K562 (cell line): ENCODE measurements at regions not wholly inside any gene's neighbourhood (a gene's known extent, or its start where the extent isn't known, plus 50 kb on each side); places are given as distances from the start of the nearest gene placed in this dataset.

Source experiments
- ATAC-seq: fragments of 200-7000 bp; cut with Tn5 transposase; 3 replicates; pipeline ENCODE4 v1.9.1; 2020; ENCODE audit warnings: moderate library complexity
- BruUV-seq: library from RNA; stranded (reverse); fragments of 400-500 nt; replicated peaks from 2 replicates; lab custom pipeline; 2021; lab: Mats Ljungman, UMichigan
- CTCF ChIA-PET: fragments of 300-600 bp; formaldehyde crosslinking; extraction: SDS; loops from one replicate; lab custom pipeline; 2021; ENCODE audit warnings: low intra/inter-chr PET ratio; lab: Yijun Ruan, JAX
- POLR2A ChIA-PET: fragments of 300-600, 350-650 bp; sonication (Branson Sonifier 250); formaldehyde crosslinking; extraction: SDS; loops from one replicate; lab custom pipeline; 2021; ENCODE audit warnings: antibody characterized with exemption, inconsistent platforms; lab: Yijun Ruan, JAX
- DNase-seq, 4 experiments: peaks; one replicate each; pipeline versions ENCODE4 v3.0.0 to v3.0.0-alpha.2; 2011 to 2018; ENCODE audit warnings: low spot score in 3 of 4, mixed read lengths in 3 of 4; ENCODE audit errors: extremely low read depth in 1 of 4
- FAIRE-seq: peaks from 2 replicates; lab custom pipeline; 2011; peaks lifted over from hg19 to GRCh38; lab: Jason Lieb, UNC
- H2AFZ ChIP-seq: 2 replicates; pipeline ENCODE4 v1.6.0; 2011; ENCODE audit warnings: low read depth, low read length, control low read depth, inconsistent platforms
- H3K27ac ChIP-seq: fragments of 200-600 bp; 3 replicates; pipeline ENCODE4 v1.8.0; 2011; ENCODE audit warnings: low read depth, mild to moderate bottlenecking, control low read depth, inconsistent platforms, low read length, moderate library complexity, mixed read lengths; ENCODE audit errors: extremely low read depth
- H3K27me3 ChIP-seq, 2 experiments: fragments of 300-600 bp in 1 of 2; 2 replicates in 1 of 2; 3 replicates in 1 of 2; pipeline versions ENCODE4 v1.6.0 to v1.8.0; 2011; ENCODE audit warnings: inconsistent platforms in 2 of 2, low read length in 2 of 2, mild to moderate bottlenecking in 1 of 2, mixed read lengths in 1 of 2, moderate library complexity in 1 of 2; ENCODE audit not compliant: control insufficient read depth in 2 of 2, insufficient read depth in 2 of 2
- H3K36me3 ChIP-seq: fragments of 300-600 bp; 3 replicates; pipeline ENCODE4 v1.8.0; 2011; ENCODE audit warnings: mild to moderate bottlenecking, low read length, inconsistent platforms; ENCODE audit not compliant: control insufficient read depth, insufficient read depth
- H3K4me1 ChIP-seq, 2 experiments: fragments of 200-600 bp in 1 of 2; replicated peaks in 1 of 2; 2 replicates in 1 of 2; 3 replicates in 1 of 2; pipeline versions ENCODE4 v1.5.1 to v1.8.0; 2011; ENCODE audit warnings: inconsistent platforms in 2 of 2, low read length in 2 of 2, mild to moderate bottlenecking in 1 of 2, mixed read lengths in 1 of 2, moderate library complexity in 1 of 2; ENCODE audit not compliant: control insufficient read depth in 2 of 2, insufficient read depth in 2 of 2
- H3K4me2 ChIP-seq: 2 replicates; pipeline ENCODE4 v1.6.1; 2011; ENCODE audit warnings: low read length, control low read depth, inconsistent platforms, mixed read lengths; ENCODE audit not compliant: insufficient read depth
- H3K4me3 ChIP-seq: fragments of 200-600 bp; sonication (generic), shearing (Covaris generic); 2 replicates; pipeline ENCODE4 v1.5.1; 2016; ENCODE audit warnings: control low read depth, inconsistent platforms
- H3K79me2 ChIP-seq: fragments of 200-600 bp; 3 replicates; pipeline ENCODE4 v1.8.0; 2011; ENCODE audit warnings: low read length, inconsistent platforms; ENCODE audit not compliant: control insufficient read depth, insufficient read depth
- H3K9ac ChIP-seq, 2 experiments: 2 replicates each; pipeline versions ENCODE4 v1.6.0 to v1.6.1; 2011; ENCODE audit warnings: low read depth in 2 of 2, low read length in 2 of 2, control low read depth in 1 of 2, inconsistent platforms in 1 of 2, mild to moderate bottlenecking in 1 of 2, mixed read lengths in 1 of 2; ENCODE audit not compliant: insufficient read depth in 1 of 2
- H3K9me1 ChIP-seq: one replicate; pipeline ENCODE4 v1.6.0; 2011; ENCODE audit warnings: inconsistent platforms, mild to moderate bottlenecking, low read length, moderate library complexity; ENCODE audit not compliant: control insufficient read depth, insufficient read depth
- H3K9me3 ChIP-seq: replicated peaks from 2 replicates; pipeline ENCODE4 v1.5.1; 2011; ENCODE audit warnings: low read depth, low read length, inconsistent platforms; ENCODE audit not compliant: control insufficient read depth, insufficient read depth
- H4K20me1 ChIP-seq: replicated peaks from 2 replicates; pipeline ENCODE4 v1.6.1; 2011; ENCODE audit warnings: low read length, inconsistent platforms, mixed read lengths; ENCODE audit not compliant: control insufficient read depth, insufficient read depth
- CBFA2T2 ChIP-seq: fragments of 450-650 bp; conservative IDR thresholded peaks from 2 replicates; pipeline ENCODE4 v1.6.1; 2017; ENCODE audit warnings: mild to moderate bottlenecking
- CBFB ChIP-seq: sonication (generic); formaldehyde crosslinking; IDR thresholded peaks from 2 replicates; pipeline ENCODE4 v1.4.0; 2020; ENCODE audit warnings: mild to moderate bottlenecking, missing genetic modification reagents
- DPF2 ChIP-seq: fragments of 450-650 bp; IDR thresholded peaks from 2 replicates; pipeline ENCODE4 v1.6.1; 2016
- E2F8 ChIP-seq: fragments of 450-650 bp; IDR thresholded peaks from 2 replicates; pipeline ENCODE4 v1.7.1; 2018; ENCODE audit warnings: mild to moderate bottlenecking, low read depth; ENCODE audit not compliant: partially characterized antibody
- GABPB2 ChIP-seq: fragments of 250-450 bp; sonication (Bioruptor Pico); conservative IDR thresholded peaks from 2 replicates; pipeline ENCODE4 v1.5.1; 2021; ENCODE audit warnings: mild to moderate bottlenecking
- HLTF ChIP-seq: fragments of 450-650 bp; IDR thresholded peaks from 2 replicates; pipeline ENCODE4 v1.6.1; 2016
- HMGXB4 ChIP-seq: sonication (generic); formaldehyde crosslinking; IDR thresholded peaks from 2 replicates; pipeline ENCODE4 v1.8.1; 2023; ENCODE audit warnings: mild to moderate bottlenecking, missing genetic modification reagents
- KHSRP ChIP-seq: fragments of 450-650 bp; IDR thresholded peaks from 2 replicates; pipeline ENCODE4 v1.6.1; 2017
- PHTF2 ChIP-seq: fragments of 250-450 bp; sonication (Bioruptor Pico); IDR thresholded peaks from 2 replicates; pipeline ENCODE4 v1.5.0; 2021; ENCODE audit warnings: mild to moderate bottlenecking
- SRSF7 ChIP-seq: fragments of 200-400 bp; formaldehyde crosslinking; optimal IDR thresholded peaks from 2 replicates; pipeline ENCODE3; 2017; ENCODE audit warnings: mild to moderate bottlenecking, low read depth, low read length
- TAF7 ChIP-seq: fragments of 450-650 bp; IDR thresholded peaks from 2 replicates; pipeline ENCODE4 v1.6.1; 2016; ENCODE audit warnings: missing genetic modification characterization, missing compliant biosample characterization
- USF2 ChIP-seq: sonication (generic); formaldehyde crosslinking; IDR thresholded peaks from 2 replicates; pipeline ENCODE4 v1.5.0; 2020; ENCODE audit warnings: missing genetic modification reagents
- ZBTB1 ChIP-seq: sonication (generic); formaldehyde crosslinking; IDR thresholded peaks from 2 replicates; pipeline ENCODE4 v1.8.1; 2023; ENCODE audit warnings: missing genetic modification reagents, low read depth, mild to moderate bottlenecking, borderline replicate concordance
- ZC3H8 ChIP-seq: fragments of 450-650 bp; IDR thresholded peaks from 2 replicates; pipeline ENCODE4 v1.6.1; 2017
- ZNF140 ChIP-seq: fragments of 250-450 bp; sonication (Bioruptor Pico); IDR thresholded peaks from 2 replicates; pipeline ENCODE4 v1.8.0; 2021; ENCODE audit warnings: moderate library complexity, mild to moderate bottlenecking, inconsistent platforms
- ZNF174 ChIP-seq: fragments of 250-450 bp; sonication (Bioruptor Pico); IDR thresholded peaks from 2 replicates; pipeline ENCODE4 v1.4.0; 2020; ENCODE audit warnings: mild to moderate bottlenecking
- ZNF785 ChIP-seq: fragments of 250-450 bp; sonication (Bioruptor Pico); IDR thresholded peaks from 2 replicates; pipeline ENCODE4 v1.4.0; 2020; ENCODE audit warnings: mild to moderate bottlenecking
- WGBS: fragments of 100-300 bp; shearing (Covaris generic); methylation state at CpG from one replicate; pipeline ENCODE4 v1.1.6; 2016; ENCODE audit warnings: low coverage, mixed read lengths; ENCODE audit not compliant: insufficient coverage; ENCODE audit errors: missing lambda C conversion rate; 5-methylcytosine and 5-hydroxymethylcytosine counted together
- in situ Hi-C: fragments of 300-500 bp; cut with MboI; formaldehyde crosslinking; loops from 4 replicates; pipeline ENCODE4 v1.15.0; 2018; ENCODE audit warnings: inconsistent platforms, mixed read lengths
- intact Hi-C: fragments of 100-400 bp; cut with micrococcal nuclease; formaldehyde crosslinking; loops from 2 replicates; pipeline ENCODE4 v1.14.2; 2022

- CTCF ChIA-PET: no interaction called here
- Histone ChIP-seq H3K4me3 (no peak overlapping the region), H3K79me2 (no peaks in the 10 kb centered on the region), H3K9me3 (no peaks in the 10 kb centered on the region), H3K27ac (no peak overlapping the region), H3K27me3 (no peaks in the 10 kb centered on the region), H4K20me1 (no peaks in the 10 kb centered on the region), H2AFZ (no peak overlapping the region), H3K9ac (no peak overlapping the region), H3K36me3 (no peaks in the 10 kb centered on the region), H3K9me1 (no peaks in the 10 kb centered on the region), H3K4me1 (no peaks in the 10 kb centered on the region), H3K4me2 (no peak overlapping the region)
- in situ Hi-C loops: no loop called here
- intact Hi-C loops: no loop called here
- TF ChIP-seq DPF2 (no peak), ZC3H8 (no peak), HLTF (no peak), USF2 (CRISPR knock-in tag) (no peak), ZBTB1 (CRISPR knock-in tag) (no peak), ZNF174 (CRISPR knock-in tag) (no peak), PHTF2 (CRISPR knock-in tag) (no peak), GABPB2 (CRISPR knock-in tag) (no peak), TAF7 (no peak), SRSF7 (no peak), CBFA2T2 (no peak), CBFB (CRISPR knock-in tag) (no peak), ZNF140 (CRISPR knock-in tag) (no peak), ZNF785 (no peak), HMGXB4 (CRISPR knock-in tag) (no peak), E2F8 (no peak), KHSRP (no peak)
- BruUV-seq: no TSS peak
- ATAC-seq (no peak), FAIRE-seq (no peak), DNase-seq (no peak)
- POLR2A ChIA-PET: no interaction called here
- 0% methylated on average over 1 of the region's 1 CpG for WGBS
Measured at GRCh38 chr10:111885046-111885445, 298.5 kb downstream of the GPAM start.
